ENCODE measurements at regions not wholly inside any gene's neighbourhood (a gene's known extent, or its start where the extent isn't known, plus 50 kb on each side); places are given as distances from the start of the nearest gene placed in this dataset.

DNA sequence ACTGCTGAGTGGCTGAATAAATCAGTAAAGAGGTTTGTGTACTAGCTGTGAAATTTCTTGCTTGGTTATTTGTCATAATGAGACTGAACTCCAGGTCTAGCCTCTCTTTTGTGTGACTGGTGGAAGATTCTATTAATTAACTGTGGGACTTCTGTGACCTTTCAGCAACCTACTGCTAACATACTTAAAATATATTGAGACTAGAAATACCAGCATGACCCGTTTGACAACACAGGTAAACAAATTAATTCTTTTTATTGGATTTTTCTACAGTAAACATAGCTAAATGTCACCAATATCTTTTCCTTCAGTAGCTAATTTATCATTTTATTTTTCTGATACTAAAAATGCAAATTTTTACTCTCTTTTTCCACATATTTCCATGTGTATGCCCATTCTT is 390.4 kb upstream of the KCNN2 start:
- Histone ChIP-seq H3K79me2 (ENCODE audit: insufficient read depth, low read length) (no peaks in the 10 kb centered on the region), H2BK5ac (ENCODE audit: insufficient read length, low read length) (no peak overlapping the region), H3K56ac (ENCODE audit: insufficient read length, low read depth, low read length) (no peak overlapping the region), H4K20me1 (ENCODE audit: control insufficient read depth, insufficient read depth, insufficient read length) (no peaks in the 10 kb centered on the region), H3K27ac (ENCODE audit: insufficient read length, low read depth, low read length) (no peak overlapping the region), H3K79me1 (ENCODE audit: insufficient read depth, low read depth, low read length, poor library complexity, severe bottlenecking) (no peaks in the 10 kb centered on the region), H3K23me2 (ENCODE audit: insufficient read length, low read depth, low read length, poor library complexity, severe bottlenecking) (no peaks in the 10 kb centered on the region), H2BK120ac (ENCODE audit: low read depth, low read length, poor library complexity, severe bottlenecking) (no peak overlapping the region), H2BK12ac (ENCODE audit: insufficient read length, low read depth, low read length) (no peak overlapping the region), H4K91ac (ENCODE audit: insufficient read length, low read depth, low read length) (no peak overlapping the region), H2AFZ (ENCODE audit: low read length) (no peak overlapping the region), H3K9ac (ENCODE audit: extremely low read depth, insufficient read length, low read length) (no peak overlapping the region), H3K23ac (ENCODE audit: insufficient read length, low read depth, low read length) (no peak overlapping the region), H3K4me1 (ENCODE audit: insufficient read depth, low read length) (no peaks in the 10 kb centered on the region), H2AK5ac (ENCODE audit: insufficient read length, low read length) (no peak overlapping the region), H4K8ac (replicated peaks; ENCODE audit: insufficient read length, low read depth, low read length) (no peak overlapping the region), H4K5ac (ENCODE audit: insufficient read length, low read depth, low read length) (no peak overlapping the region), H3K14ac (ENCODE audit: insufficient read depth, low read length) (no peak overlapping the region), H3T11ph (ENCODE audit: low read length) (no peak overlapping the region), H3K4ac (ENCODE audit: low read depth, low read length) (no peak overlapping the region), H2BK15ac (ENCODE audit: low read depth, low read length) (no peak overlapping the region), H3K9me3 (ENCODE audit: control insufficient read depth, low read depth, low read length) (no peaks in the 10 kb centered on the region), H3K18ac (ENCODE audit: insufficient read length, low read depth, low read length) (no peak overlapping the region), H3K27me3 (ENCODE audit: insufficient read depth, low read length) (no peaks in the 10 kb centered on the region), H2BK20ac (ENCODE audit: low read depth, low read length, poor library complexity, severe bottlenecking) (no peak overlapping the region), H3K4me2 (ENCODE audit: insufficient read depth, insufficient read length, low read length) (no peak overlapping the region)
- DNase-seq, result no peak
- H3K9me3 Mint-ChIP-seq, result no peaks in the 10 kb centered on the region
- TF ChIP-seq, protein P1, sequence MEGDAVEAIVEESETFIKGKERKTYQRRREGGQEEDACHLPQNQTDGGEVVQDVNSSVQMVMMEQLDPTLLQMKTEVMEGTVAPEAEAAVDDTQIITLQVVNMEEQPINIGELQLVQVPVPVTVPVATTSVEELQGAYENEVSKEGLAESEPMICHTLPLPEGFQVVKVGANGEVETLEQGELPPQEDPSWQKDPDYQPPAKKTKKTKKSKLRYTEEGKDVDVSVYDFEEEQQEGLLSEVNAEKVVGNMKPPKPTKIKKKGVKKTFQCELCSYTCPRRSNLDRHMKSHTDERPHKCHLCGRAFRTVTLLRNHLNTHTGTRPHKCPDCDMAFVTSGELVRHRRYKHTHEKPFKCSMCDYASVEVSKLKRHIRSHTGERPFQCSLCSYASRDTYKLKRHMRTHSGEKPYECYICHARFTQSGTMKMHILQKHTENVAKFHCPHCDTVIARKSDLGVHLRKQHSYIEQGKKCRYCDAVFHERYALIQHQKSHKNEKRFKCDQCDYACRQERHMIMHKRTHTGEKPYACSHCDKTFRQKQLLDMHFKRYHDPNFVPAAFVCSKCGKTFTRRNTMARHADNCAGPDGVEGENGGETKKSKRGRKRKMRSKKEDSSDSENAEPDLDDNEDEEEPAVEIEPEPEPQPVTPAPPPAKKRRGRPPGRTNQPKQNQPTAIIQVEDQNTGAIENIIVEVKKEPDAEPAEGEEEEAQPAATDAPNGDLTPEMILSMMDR (conservative IDR thresholded peaks at IDR 0.05), result no peak
- no peaks in the 10 kb centered on the region for H3K4me1 Mint-ChIP-seq
- no CpG with 5 or more reads among the region's 1 CpG for WGBS (ENCODE audit: extremely low coverage, insufficient read length, low lambda C conversion rate)
- no peak overlapping the region for H3K4me3 Mint-ChIP-seq
- H3K27me3 Mint-ChIP-seq (ENCODE audit: low read depth), result no peaks in the 10 kb centered on the region; the same call in 1 of the 2 replicates
- no peak overlapping the region for H3K27ac Mint-ChIP-seq
- no peaks in the 10 kb centered on the region for H3K36me3 Mint-ChIP-seq (ENCODE audit: insufficient read depth in 1 of 3, low read depth in 3 of 3)
